ENCODE measurements at regions not wholly inside any gene's neighbourhood (a gene's known extent, or its start where the extent isn't known, plus 50 kb on each side); places are given as distances from the start of the nearest gene placed in this dataset.

- TF ChIP-seq POLR2A (IDR thresholded peaks at IDR 0.05; ENCODE audit: low read depth, low read length) (no peak), SPI1 (IDR thresholded peaks at IDR 0.05; ENCODE audit: low read depth, low read length) (no peak), POU2F2 (IDR thresholded peaks at IDR 0.05; ENCODE audit: low read depth, low read length) (no peak), POLR2AphosphoS5 (IDR thresholded peaks at IDR 0.05; ENCODE audit: low read depth, low read length) (no peak), TAF1 (IDR thresholded peaks at IDR 0.05; ENCODE audit: low read depth, low read length) (no peak), PAX5 (IDR thresholded peaks at IDR 0.05; ENCODE audit: insufficient read depth, low read length, severe bottlenecking) (no peak)
- FAIRE-seq (no peak), DNase-seq (ENCODE audit: insufficient read length, low spot score) (no peak)
Observed at GRCh38 chr11:88387957-88388356, 50.4 kb upstream of the CTSC start.

Data from GM12891 (cell line).